Fibroblast of pulmonary artery (primary cell): ENCODE measurements at regions not wholly inside any gene's neighbourhood (a gene's known extent, or its start where the extent isn't known, plus 50 kb on each side); places are given as distances from the start of the nearest gene placed in this dataset.

Experiments
- DNase-seq: peaks from one replicate; pipeline ENCODE4 v3.0.0-alpha.2; 2010; ENCODE audit warnings: low read depth
- H3K4me3 ChIP-seq: replicated peaks from 2 replicates; pipeline ENCODE4 v1.5.1; 2011; ENCODE audit warnings: low read depth, mild to moderate bottlenecking, control low read depth, low read length, moderate library complexity
- TF ChIP-seq, protein P1 (sequence below): IDR thresholded peaks from 2 replicates; pipeline ENCODE4 v1.5.1; 2011; ENCODE audit warnings: mild to moderate bottlenecking, control low read depth, low read length, inconsistent platforms; ENCODE audit errors: missing control alignments

DNA sequence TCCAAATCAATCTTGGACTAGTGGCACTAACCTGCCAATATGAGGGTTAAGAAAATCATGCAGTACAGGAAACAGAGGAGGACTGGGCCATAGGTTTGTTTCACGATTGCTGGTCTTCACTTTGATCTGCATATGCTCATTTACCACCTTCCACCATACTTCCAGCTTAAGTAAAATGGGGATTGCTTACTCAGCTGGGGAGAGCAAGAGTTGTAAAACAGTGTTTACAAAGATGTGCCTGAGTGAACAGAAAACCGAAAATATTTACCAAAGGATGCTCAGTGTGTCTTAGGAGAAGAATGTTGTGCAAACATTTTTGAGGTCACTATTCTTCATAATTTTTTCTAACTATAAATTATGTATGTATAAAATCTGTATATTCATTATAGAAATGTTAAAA is 65.1 kb upstream of the DNAH5 start:
- H3K4me3 ChIP-seq = no peak overlapping the region
- no peak for DNase-seq
- TF ChIP-seq, protein P1, sequence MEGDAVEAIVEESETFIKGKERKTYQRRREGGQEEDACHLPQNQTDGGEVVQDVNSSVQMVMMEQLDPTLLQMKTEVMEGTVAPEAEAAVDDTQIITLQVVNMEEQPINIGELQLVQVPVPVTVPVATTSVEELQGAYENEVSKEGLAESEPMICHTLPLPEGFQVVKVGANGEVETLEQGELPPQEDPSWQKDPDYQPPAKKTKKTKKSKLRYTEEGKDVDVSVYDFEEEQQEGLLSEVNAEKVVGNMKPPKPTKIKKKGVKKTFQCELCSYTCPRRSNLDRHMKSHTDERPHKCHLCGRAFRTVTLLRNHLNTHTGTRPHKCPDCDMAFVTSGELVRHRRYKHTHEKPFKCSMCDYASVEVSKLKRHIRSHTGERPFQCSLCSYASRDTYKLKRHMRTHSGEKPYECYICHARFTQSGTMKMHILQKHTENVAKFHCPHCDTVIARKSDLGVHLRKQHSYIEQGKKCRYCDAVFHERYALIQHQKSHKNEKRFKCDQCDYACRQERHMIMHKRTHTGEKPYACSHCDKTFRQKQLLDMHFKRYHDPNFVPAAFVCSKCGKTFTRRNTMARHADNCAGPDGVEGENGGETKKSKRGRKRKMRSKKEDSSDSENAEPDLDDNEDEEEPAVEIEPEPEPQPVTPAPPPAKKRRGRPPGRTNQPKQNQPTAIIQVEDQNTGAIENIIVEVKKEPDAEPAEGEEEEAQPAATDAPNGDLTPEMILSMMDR = no peak

DNA sequence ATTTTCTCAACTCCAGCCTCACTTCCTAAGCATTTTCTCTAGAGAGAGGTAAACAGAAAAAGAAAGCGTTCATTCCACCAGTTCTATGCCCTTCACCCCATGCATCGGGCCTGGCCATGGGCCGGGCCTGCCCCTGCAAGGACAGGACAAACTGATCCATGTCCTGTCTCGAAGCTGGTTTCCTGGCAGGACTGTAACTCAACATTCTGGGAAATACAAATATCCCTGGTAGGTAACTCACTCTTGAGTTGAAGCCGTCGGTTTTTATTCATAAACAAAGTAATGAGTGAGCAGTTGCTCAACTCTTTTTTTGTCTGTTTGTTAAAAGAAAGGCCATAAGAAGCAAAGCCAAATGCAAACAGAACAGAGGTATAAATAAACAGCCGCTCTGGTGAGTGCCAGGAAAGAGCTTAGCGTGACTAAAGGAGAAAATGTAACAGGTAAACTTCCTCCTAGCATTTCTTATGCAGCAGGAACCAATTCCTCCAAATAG is 64.4 kb upstream of the DNAH5 start:
- H3K4me3 ChIP-seq = no peak overlapping the region
- no peak for DNase-seq
- TF ChIP-seq, protein P1 = no peak

DNA sequence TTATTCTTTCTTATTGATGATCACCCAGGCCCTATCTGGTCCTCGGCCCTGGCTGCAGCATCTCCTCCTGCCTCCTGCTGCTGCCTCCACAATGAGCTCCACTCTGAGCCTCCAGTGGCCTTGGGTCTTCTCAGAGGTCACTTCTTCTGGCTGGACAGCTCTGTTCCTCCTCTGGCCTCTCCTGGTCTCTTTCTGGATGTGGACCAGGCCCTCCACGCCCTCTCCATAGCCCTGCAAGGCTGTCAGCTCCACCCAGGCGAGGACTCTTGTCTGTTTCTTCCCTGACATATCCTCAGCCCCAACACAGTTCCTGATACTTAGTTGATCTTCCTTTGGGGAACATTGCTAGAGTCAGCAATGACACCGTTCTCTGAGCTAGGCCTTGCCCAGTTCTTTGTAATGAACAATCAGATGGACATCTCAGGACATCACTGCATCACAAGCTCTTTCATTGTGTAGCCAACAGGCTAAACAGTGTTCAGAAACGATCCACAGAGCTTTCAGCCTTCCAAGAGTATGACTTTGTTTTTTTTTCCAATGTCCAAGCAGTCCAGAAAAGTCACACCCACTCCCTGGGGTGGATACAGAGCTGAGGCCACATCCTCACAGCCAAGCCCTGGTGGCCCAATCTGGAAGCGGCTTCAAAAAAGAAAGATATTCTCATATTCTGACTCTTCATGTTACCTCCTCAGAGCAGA is 62.5 kb upstream of the DNAH5 start:
- no peak for DNase-seq
- H3K4me3 ChIP-seq = no peak overlapping the region
- TF ChIP-seq, protein P1 = no peak

DNA sequence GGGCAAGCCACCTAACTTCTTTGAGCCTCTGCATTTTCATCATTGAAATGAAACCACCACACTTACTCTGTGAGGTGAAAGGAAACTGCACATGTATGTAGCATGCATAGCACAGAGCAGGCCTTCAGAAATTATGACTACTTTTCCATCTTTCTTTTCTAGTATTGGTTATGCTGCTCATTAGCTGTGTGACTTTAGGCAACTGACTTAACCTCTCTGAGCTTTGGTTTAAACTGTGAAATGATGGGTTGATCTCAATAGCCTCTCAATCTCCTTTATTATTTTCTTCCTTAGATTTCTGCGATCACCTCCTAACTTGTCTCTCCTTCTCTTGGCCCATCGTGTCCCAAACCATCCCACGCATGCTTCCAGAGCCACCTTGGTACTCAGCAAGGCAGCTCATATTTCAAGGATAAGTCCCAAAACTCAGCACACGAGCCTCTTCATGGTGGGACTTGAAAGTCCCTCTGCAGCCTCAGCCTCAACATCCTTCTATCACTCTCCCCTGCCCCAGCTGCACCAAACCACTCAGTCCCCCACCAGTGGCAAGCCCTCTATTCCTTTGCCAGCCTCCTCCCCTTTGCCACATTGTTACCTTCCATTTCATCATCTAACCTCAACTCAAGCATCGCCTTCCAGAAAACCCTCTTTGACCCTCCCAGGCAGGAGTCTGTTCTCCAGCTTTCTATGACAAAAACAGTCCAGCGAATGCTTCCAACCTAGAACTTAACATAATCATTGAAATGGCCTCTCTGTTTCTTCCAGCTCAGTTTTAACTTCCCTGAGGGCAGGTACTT is 60.3 kb upstream of the DNAH5 start:
- no peak for DNase-seq
- TF ChIP-seq, protein P1 = no peak
- H3K4me3 ChIP-seq = no peak overlapping the region

DNA sequence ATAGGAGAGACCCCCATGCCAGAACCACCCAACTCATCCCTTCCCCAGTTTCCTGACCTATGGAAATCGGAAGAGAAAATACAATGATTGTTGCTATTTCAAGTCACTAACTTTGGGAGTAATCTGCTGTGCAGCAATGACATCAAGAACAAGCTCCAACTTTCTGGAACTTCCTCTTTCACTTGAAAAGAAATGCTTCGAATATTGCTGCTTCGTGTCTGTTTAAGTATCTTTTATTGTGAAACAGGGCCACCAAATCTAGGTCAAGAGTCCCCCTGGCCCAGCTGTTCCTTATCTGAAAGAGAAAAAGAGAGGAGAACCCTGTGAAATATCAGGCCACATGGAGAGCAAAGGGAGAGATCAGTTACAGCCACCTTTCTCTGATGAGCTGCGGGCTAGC is 59.4 kb upstream of the DNAH5 start:
- DNase-seq = no peak
- no peak overlapping the region for H3K4me3 ChIP-seq
- TF ChIP-seq, protein P1 = no peak

DNA sequence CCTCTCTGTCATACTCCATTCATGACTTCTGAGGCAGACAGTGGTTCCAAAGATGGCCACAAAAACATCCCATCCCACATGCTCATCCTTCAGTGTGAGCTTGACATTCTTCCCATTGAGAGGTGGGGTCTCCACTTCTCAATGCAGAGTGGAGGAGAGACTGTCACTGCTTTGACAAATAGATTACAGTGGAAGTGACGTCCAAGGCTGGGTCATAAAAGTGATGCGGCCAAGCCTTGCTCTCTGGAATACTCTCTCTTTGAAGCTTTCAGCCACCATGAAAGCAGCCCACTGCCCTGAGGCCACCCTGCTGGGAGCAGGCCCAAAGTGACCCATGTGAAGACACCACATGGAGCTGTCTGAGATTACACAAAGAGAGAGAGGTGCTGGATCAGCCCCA is 59.0 kb upstream of the DNAH5 start:
- H3K4me3 ChIP-seq = no peak overlapping the region
- TF ChIP-seq, protein P1 = no peak
- no peak for DNase-seq
